ENCODE measurements at regions not wholly inside any gene's neighbourhood (a gene's known extent, or its start where the extent isn't known, plus 50 kb on each side); places are given as distances from the start of the nearest gene placed in this dataset.

GRCh38 chr14:97626088-97626487 is 828.9 kb downstream of the VRK1 start:
- Histone ChIP-seq H3K4me3 (ENCODE audit: low read length) (no peak overlapping the region), H3K9ac (ENCODE audit: low read length) (no peak overlapping the region), H3K9me3 (ENCODE audit: control insufficient read depth, low read length) (no peaks in the 10 kb centered on the region), H3K36me3 (ENCODE audit: control insufficient read depth, insufficient read depth, low read length) (no peaks in the 10 kb centered on the region), H3K27me3 (ENCODE audit: control insufficient read depth, insufficient read depth, low read length) (no peaks in the 10 kb centered on the region), H3K4me1 (ENCODE audit: control insufficient read depth, insufficient read depth, low read length) (no peaks in the 10 kb centered on the region)

- H3K4me1 ChIP-seq (ENCODE audit: control insufficient read depth, insufficient read depth, low read length): no peaks in the 10 kb centered on the region
- H3K9me3 ChIP-seq (ENCODE audit: control insufficient read depth, low read length): no peaks in the 10 kb centered on the region
- H3K36me3 ChIP-seq (ENCODE audit: control insufficient read depth, insufficient read depth, low read length): no peaks in the 10 kb centered on the region
- H3K27me3 ChIP-seq (ENCODE audit: control insufficient read depth, insufficient read depth, low read length): no peaks in the 10 kb centered on the region
- no peak overlapping the region for H3K4me3 ChIP-seq (ENCODE audit: low read length)
- H3K9ac ChIP-seq (ENCODE audit: low read length): no peak overlapping the region
Observed at GRCh38 chr14:97630249-97630648, 833.1 kb downstream of the VRK1 start.

GRCh38 chr14:97633131-97633738 is 836.1 kb downstream of the VRK1 start:
- no peaks in the 10 kb centered on the region for H3K27me3 ChIP-seq (ENCODE audit: control insufficient read depth, insufficient read depth, low read length)
- no peak overlapping the region for H3K9ac ChIP-seq (ENCODE audit: low read length)
- H3K9me3 ChIP-seq (ENCODE audit: control insufficient read depth, low read length): no peaks in the 10 kb centered on the region
- no peaks in the 10 kb centered on the region for H3K4me1 ChIP-seq (ENCODE audit: control insufficient read depth, insufficient read depth, low read length)
- no peaks in the 10 kb centered on the region for H3K36me3 ChIP-seq (ENCODE audit: control insufficient read depth, insufficient read depth, low read length)
- no peak overlapping the region for H3K4me3 ChIP-seq (ENCODE audit: low read length)

- Histone ChIP-seq H3K4me3 (ENCODE audit: low read length) (no peak overlapping the region), H3K4me1 (ENCODE audit: control insufficient read depth, insufficient read depth, low read length) (no peaks in the 10 kb centered on the region), H3K9ac (ENCODE audit: low read length) (no peak overlapping the region), H3K9me3 (ENCODE audit: control insufficient read depth, low read length) (no peaks in the 10 kb centered on the region), H3K27me3 (ENCODE audit: control insufficient read depth, insufficient read depth, low read length) (no peaks in the 10 kb centered on the region), H3K36me3 (ENCODE audit: control insufficient read depth, insufficient read depth, low read length) (no peaks in the 10 kb centered on the region)
Observed at GRCh38 chr14:97634751-97635150, 837.6 kb downstream of the VRK1 start.

GRCh38 chr14:97638864-97639263 is 841.7 kb downstream of the VRK1 start:
- Histone ChIP-seq H3K36me3 (ENCODE audit: control insufficient read depth, insufficient read depth, low read length) (no peaks in the 10 kb centered on the region), H3K4me3 (ENCODE audit: low read length) (no peak overlapping the region), H3K4me1 (ENCODE audit: control insufficient read depth, insufficient read depth, low read length) (no peaks in the 10 kb centered on the region), H3K9me3 (ENCODE audit: control insufficient read depth, low read length) (no peaks in the 10 kb centered on the region), H3K9ac (ENCODE audit: low read length) (no peak overlapping the region), H3K27me3 (ENCODE audit: control insufficient read depth, insufficient read depth, low read length) (no peaks in the 10 kb centered on the region)

GRCh38 chr14:97640031-97640430 is 842.8 kb downstream of the VRK1 start:
- no peaks in the 10 kb centered on the region for H3K4me1 ChIP-seq (ENCODE audit: control insufficient read depth, insufficient read depth, low read length)
- no peak overlapping the region for H3K9ac ChIP-seq (ENCODE audit: low read length)
- no peaks in the 10 kb centered on the region for H3K9me3 ChIP-seq (ENCODE audit: control insufficient read depth, low read length)
- H3K4me3 ChIP-seq (ENCODE audit: low read length): no peak overlapping the region
- H3K27me3 ChIP-seq (ENCODE audit: control insufficient read depth, insufficient read depth, low read length): no peaks in the 10 kb centered on the region
- no peaks in the 10 kb centered on the region for H3K36me3 ChIP-seq (ENCODE audit: control insufficient read depth, insufficient read depth, low read length)

GRCh38 chr14:97641827-97642226 is 844.6 kb downstream of the VRK1 start:
- Histone ChIP-seq H3K9me3 (ENCODE audit: control insufficient read depth, low read length) (no peaks in the 10 kb centered on the region), H3K27me3 (ENCODE audit: control insufficient read depth, insufficient read depth, low read length) (no peaks in the 10 kb centered on the region), H3K36me3 (ENCODE audit: control insufficient read depth, insufficient read depth, low read length) (no peaks in the 10 kb centered on the region), H3K9ac (ENCODE audit: low read length) (no peak overlapping the region), H3K4me3 (ENCODE audit: low read length) (no peak overlapping the region), H3K4me1 (ENCODE audit: control insufficient read depth, insufficient read depth, low read length) (no peaks in the 10 kb centered on the region)

GRCh38 chr14:97642631-97643030 is 845.4 kb downstream of the VRK1 start:
- Histone ChIP-seq H3K36me3 (ENCODE audit: control insufficient read depth, insufficient read depth, low read length) (no peaks in the 10 kb centered on the region), H3K9me3 (ENCODE audit: control insufficient read depth, low read length) (no peaks in the 10 kb centered on the region), H3K4me1 (ENCODE audit: control insufficient read depth, insufficient read depth, low read length) (no peaks in the 10 kb centered on the region), H3K27me3 (ENCODE audit: control insufficient read depth, insufficient read depth, low read length) (no peaks in the 10 kb centered on the region), H3K4me3 (ENCODE audit: low read length) (no peak overlapping the region), H3K9ac (ENCODE audit: low read length) (no peak overlapping the region)

- Histone ChIP-seq H3K4me1 (ENCODE audit: control insufficient read depth, insufficient read depth, low read length) (no peaks in the 10 kb centered on the region), H3K9me3 (ENCODE audit: control insufficient read depth, low read length) (no peaks in the 10 kb centered on the region), H3K9ac (ENCODE audit: low read length) (no peak overlapping the region), H3K4me3 (ENCODE audit: low read length) (no peak overlapping the region), H3K36me3 (ENCODE audit: control insufficient read depth, insufficient read depth, low read length) (no peaks in the 10 kb centered on the region), H3K27me3 (ENCODE audit: control insufficient read depth, insufficient read depth, low read length) (no peaks in the 10 kb centered on the region)
Observed at GRCh38 chr14:97644365-97644764, 847.2 kb downstream of the VRK1 start.

GRCh38 chr14:97649752-97650151 is 852.6 kb downstream of the VRK1 start:
- Histone ChIP-seq H3K9me3 (ENCODE audit: control insufficient read depth, low read length) (no peaks in the 10 kb centered on the region), H3K36me3 (ENCODE audit: control insufficient read depth, insufficient read depth, low read length) (no peaks in the 10 kb centered on the region), H3K9ac (ENCODE audit: low read length) (no peak overlapping the region), H3K4me3 (ENCODE audit: low read length) (no peak overlapping the region), H3K27me3 (ENCODE audit: control insufficient read depth, insufficient read depth, low read length) (no peaks in the 10 kb centered on the region), H3K4me1 (ENCODE audit: control insufficient read depth, insufficient read depth, low read length) (no peaks in the 10 kb centered on the region)

GRCh38 chr14:97655169-97655948 is 858.2 kb downstream of the VRK1 start:
- Histone ChIP-seq H3K4me3 (ENCODE audit: low read length) (no peak overlapping the region), H3K9ac (ENCODE audit: low read length) (no peak overlapping the region), H3K27me3 (ENCODE audit: control insufficient read depth, insufficient read depth, low read length) (no peaks in the 10 kb centered on the region), H3K36me3 (ENCODE audit: control insufficient read depth, insufficient read depth, low read length) (no peaks in the 10 kb centered on the region), H3K4me1 (ENCODE audit: control insufficient read depth, insufficient read depth, low read length) (no peaks in the 10 kb centered on the region), H3K9me3 (ENCODE audit: control insufficient read depth, low read length) (no peaks in the 10 kb centered on the region)

GRCh38 chr14:97657609-97658008 is 860.4 kb downstream of the VRK1 start:
- Histone ChIP-seq H3K4me3 (ENCODE audit: low read length) (no peak overlapping the region), H3K27me3 (ENCODE audit: control insufficient read depth, insufficient read depth, low read length) (no peaks in the 10 kb centered on the region), H3K36me3 (ENCODE audit: control insufficient read depth, insufficient read depth, low read length) (no peaks in the 10 kb centered on the region), H3K9ac (ENCODE audit: low read length) (no peak overlapping the region), H3K9me3 (ENCODE audit: control insufficient read depth, low read length) (no peaks in the 10 kb centered on the region), H3K4me1 (ENCODE audit: control insufficient read depth, insufficient read depth, low read length) (no peaks in the 10 kb centered on the region)

All from mucosa of stomach (tissue), 1 donor.